HG03469 (cell line): ENCODE measurements at regions not wholly inside any gene's neighbourhood (a gene's known extent, or its start where the extent isn't known, plus 50 kb on each side); places are given as distances from the start of the nearest gene placed in this dataset.
"Not testable (repeated sequence)": the region's sequence is repeated elsewhere in the genome, so short reads cannot be mapped to it uniquely, and the experiment has no call there.

ENCODE experiments used
- ATAC-seq: cut with Tn5 transposase; IDR thresholded peaks from one replicate; pipeline ENCODE4 v1.9.1; 2021; ENCODE audit warnings: mild to moderate bottlenecking, moderate library complexity, moderate number of reproducible peaks; ENCODE audit not compliant: unreplicated experiment

DNA sequence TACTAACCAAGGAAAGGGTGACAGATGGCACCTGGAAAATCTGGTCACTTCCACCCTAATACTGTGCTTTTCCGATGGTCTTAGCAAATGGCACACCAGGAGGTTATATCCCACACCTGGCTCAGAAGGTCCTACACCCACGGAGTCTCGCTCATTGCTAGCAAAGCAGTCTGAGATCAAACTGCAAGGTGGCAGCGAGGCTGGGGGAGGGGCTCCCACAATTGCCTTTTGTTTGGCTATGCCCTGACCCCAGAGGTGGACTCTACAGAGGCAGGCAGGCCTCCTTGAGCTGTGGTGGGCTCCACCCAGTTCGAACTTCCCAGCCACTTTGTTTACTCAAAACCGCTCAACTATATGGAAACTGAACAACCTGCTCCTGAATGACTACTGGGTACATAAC, 50.3 kb upstream of the UGT2B15 start:
- ATAC-seq, result not testable (repeated sequence)

DNA sequence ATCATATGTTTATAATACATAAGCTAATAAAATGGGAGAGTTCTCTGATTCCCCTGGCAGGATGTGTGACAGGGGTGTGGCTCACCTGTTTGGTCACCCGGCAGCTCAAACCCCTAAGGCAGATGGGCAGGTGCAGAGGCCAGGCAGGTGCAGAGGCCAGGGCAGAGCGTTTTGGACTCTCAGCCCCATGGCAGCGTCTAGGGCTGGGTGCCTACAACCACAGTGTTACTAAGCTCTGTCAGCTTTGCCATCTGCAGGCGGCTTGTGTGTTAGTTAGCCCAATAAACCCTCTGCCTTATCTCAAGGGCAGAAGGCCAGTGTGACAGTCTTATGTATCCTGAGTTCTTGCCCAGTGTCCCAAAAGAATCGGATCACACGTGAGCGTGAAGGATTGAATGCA, 54.0 kb upstream of the UGT2B15 start:
- ATAC-seq, result no peak

DNA sequence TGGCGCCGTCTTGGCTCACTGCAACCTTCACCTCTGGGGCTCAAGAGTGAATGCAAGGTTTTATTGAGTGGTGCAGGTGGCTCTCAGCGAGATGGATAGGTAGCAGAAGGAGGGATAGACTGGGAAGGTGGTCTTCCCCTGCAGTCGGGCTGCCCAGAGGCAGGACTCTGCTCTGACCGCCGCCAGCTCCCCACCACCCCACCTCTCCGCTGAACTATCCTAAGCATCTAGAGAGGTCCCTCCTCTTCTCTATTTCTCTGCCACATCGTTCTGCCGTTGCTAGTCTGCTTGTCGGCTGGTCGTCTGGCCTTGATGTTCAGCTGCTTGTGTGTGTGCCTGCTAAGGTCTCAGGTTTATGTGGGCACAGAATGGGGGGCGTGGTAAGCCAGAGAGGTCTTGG, 54.5 kb upstream of the UGT2B15 start:
- ATAC-seq, result no peak

DNA sequence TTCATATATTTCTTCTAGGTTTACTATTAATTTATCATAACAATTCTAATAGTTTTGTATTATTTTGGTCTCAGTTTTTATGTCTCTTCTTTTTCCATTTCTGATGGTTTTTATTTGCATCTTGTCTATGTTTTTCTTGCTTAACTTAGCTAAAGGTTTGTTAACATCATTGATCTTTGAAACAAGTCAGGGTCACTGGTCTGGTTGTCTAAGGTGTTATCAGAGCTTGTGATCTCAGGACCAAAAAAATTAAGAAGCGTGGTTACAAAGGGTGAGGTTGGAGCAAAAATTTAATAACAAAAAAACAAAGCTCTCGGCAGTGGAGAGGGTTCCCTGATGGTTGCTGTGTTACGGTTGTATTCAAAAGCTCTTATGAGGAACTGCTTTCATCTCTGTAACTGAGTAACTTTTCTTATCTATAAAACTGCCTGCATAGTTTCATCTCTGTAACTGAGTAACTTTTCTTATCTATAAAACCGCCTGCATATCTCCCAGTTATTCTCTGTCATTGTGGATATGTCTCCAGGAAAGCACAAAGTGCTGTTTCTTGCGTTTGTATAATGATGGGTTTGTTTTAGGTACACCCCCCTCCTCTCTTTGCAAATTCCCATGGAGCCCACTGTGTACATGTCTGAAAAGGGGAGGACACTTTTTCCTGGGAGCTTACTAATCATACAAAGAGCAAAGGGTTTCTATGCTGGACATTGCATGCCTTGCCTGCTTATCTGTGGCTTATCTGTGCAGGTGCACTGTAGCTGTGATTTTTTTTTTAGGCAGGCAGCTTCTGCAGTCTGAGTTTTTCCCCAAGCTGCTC, 62.4 kb upstream of the UGT2B15 start:
- peak; percentile 85 for ATAC-seq

DNA sequence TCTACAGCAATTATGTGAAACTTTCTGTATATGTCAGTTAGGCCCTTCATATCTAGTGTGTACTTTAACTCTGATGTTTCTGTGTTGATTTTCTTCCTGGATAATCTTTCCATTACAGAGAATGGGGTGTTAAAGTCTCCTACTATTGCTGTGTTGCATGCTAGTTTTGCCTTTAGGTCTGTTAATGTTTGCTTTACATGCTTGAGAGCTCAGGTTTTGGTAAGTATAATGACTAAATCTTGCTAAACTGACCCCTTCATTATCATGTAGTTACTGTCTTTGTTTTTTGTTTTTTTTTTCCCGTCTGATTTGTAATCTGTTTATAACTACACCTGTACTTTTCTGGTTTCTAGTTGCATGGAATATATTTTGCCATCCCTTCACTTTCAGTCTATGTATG, 63.6 kb upstream of the UGT2B15 start:
- ATAC-seq, result peak; percentile 52

DNA sequence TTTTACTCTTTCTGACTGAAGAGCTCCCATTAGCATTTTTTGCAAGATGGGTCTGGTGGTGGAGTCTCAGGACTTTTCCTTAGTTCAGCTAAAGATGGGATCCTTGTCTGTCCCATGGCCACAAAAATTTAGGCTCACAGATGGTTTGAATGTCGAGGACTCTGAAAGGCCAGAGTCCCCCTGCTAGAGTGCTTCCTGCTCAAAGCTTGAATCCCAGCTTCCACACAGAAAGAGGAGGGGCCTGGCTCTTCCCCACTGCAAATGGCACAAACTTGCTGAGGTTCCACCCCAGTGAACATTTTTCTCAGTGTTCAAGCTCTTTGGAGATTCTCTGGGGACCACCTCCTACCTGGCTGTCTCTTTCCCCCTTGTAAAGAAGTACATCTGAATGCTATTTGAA, 64.7 kb upstream of the UGT2B15 start:
- ATAC-seq, result no peak

DNA sequence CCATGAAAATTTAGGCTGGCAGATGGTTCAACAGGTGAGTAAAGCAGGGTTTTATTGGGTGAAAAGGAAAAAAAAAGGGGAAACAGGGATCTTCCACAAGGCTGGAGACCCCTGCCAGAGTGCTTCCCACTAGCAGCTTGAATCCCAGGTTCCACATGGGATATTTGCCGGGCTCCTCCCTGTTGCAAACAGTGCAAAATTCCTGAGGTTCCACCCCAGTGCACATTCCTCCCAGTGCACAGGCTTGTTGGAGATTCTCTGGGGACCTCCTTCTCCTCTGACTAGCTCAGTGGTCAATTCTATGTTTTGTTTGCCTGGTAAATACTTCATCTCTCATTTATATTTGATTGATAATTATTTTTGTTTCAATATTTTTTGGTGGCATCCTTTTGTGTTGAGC, 66.4 kb upstream of the UGT2B15 start:
- no peak for ATAC-seq

DNA sequence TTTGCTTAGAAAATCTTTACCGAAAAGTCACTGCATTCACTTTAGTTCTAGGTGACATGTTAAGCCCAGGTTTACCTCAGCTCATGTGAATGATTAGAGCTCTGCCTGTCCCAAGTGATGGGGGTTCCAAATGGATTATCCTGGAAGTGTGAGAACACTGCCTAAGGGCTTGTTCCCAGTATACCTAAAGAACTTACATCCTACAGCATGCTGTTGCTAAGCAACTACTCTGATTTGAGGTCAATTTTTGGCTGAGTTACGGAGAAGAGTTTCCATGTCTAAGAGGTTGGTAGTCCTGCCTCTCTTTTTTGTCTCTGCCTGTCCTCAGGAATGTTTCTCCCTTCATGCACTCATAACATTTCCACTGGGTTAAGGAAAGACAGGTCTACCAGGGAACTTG, 67.6 kb upstream of the UGT2B15 start:
- no peak for ATAC-seq

DNA sequence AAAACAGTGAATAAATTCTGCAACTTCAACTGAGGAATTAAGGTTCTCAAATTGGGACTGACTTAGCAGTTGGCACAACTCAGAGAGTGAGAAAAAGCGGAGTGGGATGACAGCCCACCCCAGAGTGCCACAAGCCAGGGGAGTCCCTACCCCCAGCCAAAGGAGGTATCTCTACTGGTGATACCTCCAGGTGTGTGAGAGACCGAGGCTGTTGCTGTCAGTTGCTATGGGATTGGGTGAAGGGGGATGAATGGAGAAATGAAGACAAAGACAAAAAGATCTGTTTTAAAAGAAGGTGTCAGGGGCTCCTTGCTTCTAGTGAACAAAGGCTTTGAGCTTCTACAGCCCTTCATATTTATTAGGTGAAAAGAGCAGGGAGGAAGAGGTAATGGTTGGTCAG, 71.4 kb upstream of the UGT2B10 start:
- ATAC-seq, result no peak

DNA sequence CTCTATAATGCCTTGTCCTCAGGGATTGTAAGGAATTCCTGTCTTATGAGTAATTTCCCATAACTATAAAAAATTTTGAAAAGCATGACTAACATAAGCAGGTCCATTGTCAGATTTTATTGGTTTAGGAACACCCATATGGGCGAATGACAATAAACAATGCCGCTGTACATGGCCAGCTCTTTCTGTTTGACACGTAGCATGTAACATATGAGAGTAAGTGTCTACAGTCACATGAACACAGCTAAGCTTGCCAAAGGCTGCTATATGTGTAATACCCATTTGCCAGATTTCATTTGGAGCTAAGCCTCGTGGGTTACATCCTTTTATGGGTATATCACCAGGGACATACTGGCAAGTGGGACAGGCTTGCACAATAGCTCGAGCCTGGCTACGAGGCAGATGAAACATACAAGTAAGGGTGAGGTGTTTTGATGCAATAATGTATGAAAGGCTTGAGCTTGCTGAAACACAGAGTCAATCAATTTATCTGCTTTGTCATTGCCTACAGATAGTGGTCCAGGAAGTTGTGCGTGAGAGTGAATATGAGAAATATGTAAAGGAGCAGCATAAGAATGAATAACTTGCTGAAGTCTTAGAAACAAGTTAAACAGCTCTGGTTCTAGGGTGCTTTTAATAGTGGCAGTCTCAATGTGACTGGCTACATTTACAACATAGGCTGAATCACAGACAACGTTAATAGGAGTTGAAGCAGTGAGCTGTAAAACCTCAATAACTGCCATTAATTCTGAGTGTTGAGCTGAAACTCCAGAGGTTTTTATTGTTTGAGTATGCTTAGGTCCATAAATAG, 67.4 kb upstream of the UGT2B10 start:
- ATAC-seq, result no peak

DNA sequence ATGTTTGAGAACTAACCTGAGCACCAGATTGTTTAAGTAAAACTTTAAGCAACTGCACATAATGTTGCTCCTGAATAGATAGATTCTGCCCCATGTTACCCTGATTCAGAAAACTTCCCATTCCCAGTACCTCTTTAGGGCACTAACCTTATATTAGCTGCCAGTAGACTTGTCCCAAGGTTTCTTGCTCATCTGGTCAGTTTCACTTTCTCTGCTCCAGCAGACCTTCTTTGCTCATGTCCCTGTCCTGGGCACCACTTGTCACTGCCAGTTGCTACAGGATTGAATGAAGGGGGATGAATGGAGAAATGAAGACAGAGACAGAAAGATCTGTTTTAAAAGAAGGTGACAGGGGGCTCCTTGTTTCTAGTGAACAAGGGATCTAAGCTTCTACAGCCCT, 65.2 kb upstream of the UGT2B10 start:
- no peak for ATAC-seq

DNA sequence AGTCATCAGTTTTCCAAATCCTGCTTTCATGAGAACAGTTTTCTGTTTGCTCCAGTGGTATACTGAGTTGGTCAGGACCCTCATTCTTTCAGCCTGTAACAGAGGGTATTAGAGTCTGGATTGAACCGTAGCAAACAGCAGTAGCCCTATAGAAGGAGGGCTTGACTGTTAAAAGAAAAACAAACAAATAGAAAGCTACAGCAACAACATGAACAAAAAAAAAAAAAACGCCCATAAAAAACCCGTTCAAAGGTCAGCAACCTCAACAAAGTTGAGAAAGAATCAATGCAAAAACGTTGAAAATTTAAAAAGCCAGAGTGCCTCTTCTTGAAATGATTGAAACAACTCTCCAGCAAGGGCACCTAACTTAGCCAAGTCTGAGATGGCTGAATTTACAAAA, 64.7 kb upstream of the UGT2B10 start:
- no peak for ATAC-seq

DNA sequence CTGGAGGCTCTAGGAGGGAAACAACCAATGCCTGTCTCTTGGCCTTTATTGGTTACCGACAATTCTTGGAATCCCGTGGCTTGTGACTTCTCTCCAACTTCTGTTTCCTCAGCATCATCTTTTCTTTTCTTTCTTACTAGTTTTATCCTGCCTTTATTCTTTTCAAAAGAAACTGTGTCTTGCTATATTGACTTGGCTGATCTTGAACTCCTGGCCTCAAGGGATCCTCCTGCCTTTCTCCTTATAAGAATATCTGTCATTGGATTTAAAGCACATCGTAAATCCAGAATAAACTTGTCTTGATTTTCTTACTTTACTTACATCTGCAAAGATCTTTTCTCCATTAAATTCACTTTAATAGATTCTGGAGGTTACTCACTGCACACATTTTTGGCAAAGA, 49.9 kb upstream of the UGT2B10 start:
- ATAC-seq, result no peak
